ENCODE measurements at regions not wholly inside any gene's neighbourhood (a gene's known extent, or its start where the extent isn't known, plus 50 kb on each side); places are given as distances from the start of the nearest gene placed in this dataset.

- 82 to 86% methylated on average over 1 to 2 of the region's 2 CpGs for WGBS, 2 experiments (ENCODE audit: insufficient coverage in 1 of 2, insufficient read length in 1 of 2)
- Histone ChIP-seq H3K27me3 (ENCODE audit: control insufficient read depth, insufficient read depth, low read length, poor library complexity, severe bottlenecking) (peaks cover 100% of the 10 kb centered on the region), H3K4me1 (ENCODE audit: control insufficient read depth, insufficient read depth, low read length) (peaks cover 6% of the 10 kb centered on the region), H3K4me3 (ENCODE audit: low read length) (no peak overlapping the region), H3K9ac (ENCODE audit: extremely low read depth, low read length, poor library complexity, severe bottlenecking) (no peak overlapping the region), H3K9me3 (ENCODE audit: control insufficient read depth, low read length) (no peaks in the 10 kb centered on the region), H3K27ac (ENCODE audit: low read depth, low read length) (no peak overlapping the region), H3K36me3 (ENCODE audit: control insufficient read depth, insufficient read depth, low read length) (no peaks in the 10 kb centered on the region)
- Mint-ChIP-seq H3K4me3 (no peak overlapping the region), H3K27me3 (ENCODE audit: insufficient read depth) (peaks cover 91% of the 10 kb centered on the region), H3K27ac (no peak overlapping the region), H3K36me3 (ENCODE audit: low read depth) (no peaks in the 10 kb centered on the region), H3K9me3 (no peaks in the 10 kb centered on the region), H3K4me1 (peaks cover 7% of the 10 kb centered on the region)
- no peak for TF ChIP-seq CTCF (conservative IDR thresholded peaks at IDR 0.05)
- peak; percentile 40 for DNase-seq
These were observed 248.7 kb downstream of the TFCP2L1 start for GRCh38 chr2:121036226-121036692.

- Mint-ChIP-seq H3K27me3 (ENCODE audit: insufficient read depth) (peaks cover 91% of the 10 kb centered on the region), H3K4me3 (no peak overlapping the region), H3K4me1 (peaks cover 7% of the 10 kb centered on the region), H3K9me3 (no peaks in the 10 kb centered on the region), H3K27ac (no peak overlapping the region), H3K36me3 (ENCODE audit: low read depth) (no peaks in the 10 kb centered on the region)
- H3K9ac ChIP-seq (ENCODE audit: extremely low read depth, low read length, poor library complexity, severe bottlenecking) = no peak overlapping the region
- peak; percentile 25 for DNase-seq
- 88 to 100% methylated on average over 1 to 2 of the region's 2 CpGs for WGBS, 2 experiments (ENCODE audit: insufficient coverage in 1 of 2, insufficient read length in 1 of 2)
- no peaks in the 10 kb centered on the region for H3K36me3 ChIP-seq (ENCODE audit: control insufficient read depth, insufficient read depth, low read length)
- H3K4me1 ChIP-seq (ENCODE audit: control insufficient read depth, insufficient read depth, low read length) = peaks cover 6% of the 10 kb centered on the region
- H3K9me3 ChIP-seq (ENCODE audit: control insufficient read depth, low read length) = no peaks in the 10 kb centered on the region
- H3K4me3 ChIP-seq (ENCODE audit: low read length) = no peak overlapping the region
- peaks cover 100% of the 10 kb centered on the region for H3K27me3 ChIP-seq (ENCODE audit: control insufficient read depth, insufficient read depth, low read length, poor library complexity, severe bottlenecking)
- no peak for TF ChIP-seq CTCF (conservative IDR thresholded peaks at IDR 0.05)
- no peak overlapping the region for H3K27ac ChIP-seq (ENCODE audit: low read depth, low read length)
These were observed 247.5 kb downstream of the TFCP2L1 start for GRCh38 chr2:121037480-121037879.

- H3K36me3 Mint-ChIP-seq (ENCODE audit: low read depth) = no peaks in the 10 kb centered on the region
- Histone ChIP-seq H3K9me3 (ENCODE audit: control insufficient read depth, low read length) (no peaks in the 10 kb centered on the region), H3K36me3 (ENCODE audit: control insufficient read depth, insufficient read depth, low read length) (no peaks in the 10 kb centered on the region), H3K27me3 (ENCODE audit: control insufficient read depth, insufficient read depth, low read length, poor library complexity, severe bottlenecking) (peaks cover 100% of the 10 kb centered on the region), H3K4me3 (ENCODE audit: low read length) (no peak overlapping the region), H3K27ac (ENCODE audit: low read depth, low read length) (no peak overlapping the region), H3K9ac (ENCODE audit: extremely low read depth, low read length, poor library complexity, severe bottlenecking) (no peak overlapping the region), H3K4me1 (ENCODE audit: control insufficient read depth, insufficient read depth, low read length) (peaks cover 6% of the 10 kb centered on the region)
- H3K27ac Mint-ChIP-seq = no peak overlapping the region
- no peak for DNase-seq
- no peak overlapping the region for H3K4me3 Mint-ChIP-seq
- TF ChIP-seq CTCF (conservative IDR thresholded peaks at IDR 0.05) = no peak
- 86 to 89% methylated on average over 7 of the region's 7 CpGs for WGBS, 2 experiments (ENCODE audit: insufficient coverage in 1 of 2, insufficient read length in 1 of 2)
- H3K27me3 Mint-ChIP-seq (ENCODE audit: insufficient read depth) = peaks cover 91% of the 10 kb centered on the region
- peaks cover 3% of the 10 kb centered on the region for H3K9me3 Mint-ChIP-seq
- H3K4me1 Mint-ChIP-seq = peaks cover 7% of the 10 kb centered on the region
These were observed 247.0 kb downstream of the TFCP2L1 start for GRCh38 chr2:121038031-121038430.
